A549 (cell line): ENCODE measurements at regions not wholly inside any gene's neighbourhood (a gene's known extent, or its start where the extent isn't known, plus 50 kb on each side); places are given as distances from the start of the nearest gene placed in this dataset.

Source experiments
- ATAC-seq, 2 experiments: fragments of 200-7000 bp in 1 of 2; fragments of >200 bp in 1 of 2; cut with Nextera tagmentation in 1 of 2; cut with Tn5 transposase in 1 of 2; 3 replicates each; pipeline versions ENCODE4 v1.8.0 to v1.9.1; 2018 to 2020; ENCODE audit warnings: mild to moderate bottlenecking in 1 of 2, moderate library complexity in 1 of 2
- CTCF ChIA-PET: fragments of 300-600 bp; sonication (Branson Sonifier 250); formaldehyde crosslinking; extraction: SDS; loops from one replicate; lab custom pipeline; 2021; ENCODE audit warnings: antibody characterized with exemption, inconsistent platforms; lab: Yijun Ruan, JAX
- POLR2A ChIA-PET: fragments of 350-600 bp; formaldehyde crosslinking; extraction: SDS; loops from one replicate; lab custom pipeline; 2021; ENCODE audit warnings: antibody characterized with exemption, inconsistent platforms; lab: Yijun Ruan, JAX
- DNase-seq, 2 experiments: peaks; one replicate each; pipeline versions ENCODE4 v3.0.0 to v3.0.0-alpha.2; 2011 to 2016; ENCODE audit warnings: low read depth in 1 of 2, low spot score in 1 of 2
- FAIRE-seq: peaks from 2 replicates; lab custom pipeline; 2011; peaks lifted over from hg19 to GRCh38; lab: Jason Lieb, UNC
- H3K27ac ChIP-seq, 2 experiments: fragments of >200 bp; sonication (Bioruptor Twin); formaldehyde crosslinking; 3 replicates each; pipeline ENCODE4 v1.5.1; 2016 to 2017
- H3K4me1 ChIP-seq: fragments of >200 bp; sonication (Bioruptor Twin); formaldehyde crosslinking; 3 replicates; pipeline ENCODE4 v1.6.1; 2016
- H3K4me2 ChIP-seq: fragments of >200 bp; sonication (Bioruptor Twin); formaldehyde crosslinking; 3 replicates; pipeline ENCODE4 v1.6.1; 2016
- H3K4me3 ChIP-seq: fragments of >200 bp; sonication (Bioruptor Twin); formaldehyde crosslinking; 3 replicates; pipeline ENCODE4 v1.5.1; 2016
- H3K9me3 ChIP-seq: fragments of >200 bp; sonication (Bioruptor Twin); formaldehyde crosslinking; 3 replicates; pipeline ENCODE4 v1.6.1; 2016
- ATOH8 ChIP-seq: fragments of 250-450 bp; sonication (Bioruptor Pico); IDR thresholded peaks from 2 replicates; pipeline ENCODE4 v1.5.0; 2020; ENCODE audit warnings: low read depth, mild to moderate bottlenecking, moderate library complexity
- CHD2 ChIP-seq: fragments of 150-350 bp; IDR thresholded peaks from 2 replicates; pipeline ENCODE4 v1.6.1; 2014; ENCODE audit warnings: low read length; ENCODE audit not compliant: partially characterized antibody
- ELK1 ChIP-seq: fragments of 150-350 bp; IDR thresholded peaks from 2 replicates; pipeline ENCODE4 v1.6.1; 2014; ENCODE audit warnings: low read depth, mild to moderate bottlenecking, low read length
- ESRRA ChIP-seq: fragments of 150-350 bp; IDR thresholded peaks from 2 replicates; pipeline ENCODE4 v1.6.1; 2014; ENCODE audit warnings: mild to moderate bottlenecking, low read length, borderline replicate concordance
- FOSL2 ChIP-seq, 2 experiments: fragments of 450-650 bp in 1 of 2; fragments of >200 bp in 1 of 2; sonication (Bioruptor Twin) in 1 of 2; formaldehyde crosslinking; IDR thresholded peaks; 2 replicates each; pipeline versions ENCODE4 v1.5.0 to v1.6.1; 2016 to 2020; ENCODE audit warnings: mild to moderate bottlenecking in 1 of 2, moderate library complexity in 1 of 2
- HEYL ChIP-seq: fragments of 250-450 bp; sonication (Bioruptor Pico); IDR thresholded peaks from 2 replicates; pipeline ENCODE4 v1.8.0; 2021; ENCODE audit warnings: mild to moderate bottlenecking, moderate library complexity
- JUNB ChIP-seq: fragments of >200 bp; sonication (Bioruptor Twin); formaldehyde crosslinking; IDR thresholded peaks from 2 replicates; pipeline ENCODE4 v1.6.1; 2016
- KDM1A ChIP-seq: fragments of 200-600 bp; sonication (generic); IDR thresholded peaks from 2 replicates; pipeline ENCODE4 v1.6.1; 2016; ENCODE audit warnings: low read depth, mild to moderate bottlenecking
- MAX ChIP-seq: IDR thresholded peaks from 2 replicates; pipeline ENCODE4 v1.6.1; 2012
- MAZ ChIP-seq: fragments of 150-350 bp; IDR thresholded peaks from 2 replicates; pipeline ENCODE4 v1.6.1; 2014; ENCODE audit warnings: antibody characterized with exemption, low read depth, low read length, borderline replicate concordance
- MYC ChIP-seq: IDR thresholded peaks from 2 replicates; pipeline ENCODE4 v1.6.1; 2012; ENCODE audit warnings: mild to moderate bottlenecking, inconsistent platforms, low read length, improper control_type of control experiment, borderline replicate concordance
- POLR2AphosphoS2 ChIP-seq: conservative IDR thresholded peaks from 2 replicates; pipeline ENCODE4 v1.6.1; 2012; ENCODE audit warnings: low read length, improper control_type of control experiment, inconsistent platforms
- REST ChIP-seq: fragments of 200-600 bp; sonication (generic); IDR thresholded peaks from 2 replicates; pipeline ENCODE4 v1.6.1; 2016; ENCODE audit warnings: antibody characterized with exemption, mild to moderate bottlenecking, moderate library complexity
- RNF2 ChIP-seq: fragments of 200-600 bp; sonication (generic); IDR thresholded peaks from 2 replicates; pipeline ENCODE4 v1.6.1; 2016; ENCODE audit warnings: low read depth, mild to moderate bottlenecking, antibody characterized with exemption, moderate library complexity, borderline replicate concordance
- TP53 ChIP-seq: fragments of 250-450 bp; sonication (Bioruptor Pico); IDR thresholded peaks from 2 replicates; pipeline ENCODE4 v1.5.0; 2021; ENCODE audit warnings: mild to moderate bottlenecking, moderate library complexity
- ZC3H11A ChIP-seq: fragments of 450-650 bp; IDR thresholded peaks from 2 replicates; pipeline ENCODE4 v1.6.1; 2014; ENCODE audit warnings: antibody characterized with exemption, mild to moderate bottlenecking
- WGBS: methylation state at CpG from one replicate; pipeline ENCODE4 v1.1.6; 2017; ENCODE audit errors: missing lambda C conversion rate; 5-methylcytosine and 5-hydroxymethylcytosine counted together
- TF ChIP-seq, protein P1 (sequence below): fragments of >200 bp; sonication (Bioruptor Twin); formaldehyde crosslinking; IDR thresholded peaks from 2 replicates; pipeline ENCODE4 v1.6.1; 2016

GRCh38 chr18:49655266-49656072, 93.6 kb downstream of the LIPG start:
- WGBS, result 75% methylated on average over 13 of the region's 13 CpGs
- Histone ChIP-seq H3K4me1 (no peaks in the 10 kb centered on the region), H3K4me3 (no peak overlapping the region), H3K9me3 (no peaks in the 10 kb centered on the region), H3K4me2 (no peak overlapping the region), H3K27ac (no peak overlapping the region)
- FAIRE-seq (no peak), DNase-seq (no peak), ATAC-seq (no peak; a peak in 1 of 6 replicates)
- CTCF ChIA-PET, result interaction anchor here (0.6 kb wide), 1 partner anchor 113 kb away, joined by 3 read pairs; no protein-coding TSS in a partner anchor
- POLR2A ChIA-PET, result no interaction called here
- no peak for TF ChIP-seq ATOH8 (CRISPR knock-in tag)
- TF ChIP-seq ESRRA, result no peak
- TF ChIP-seq KDM1A, result no peak
- no peak for TF ChIP-seq MYC
- TF ChIP-seq MAZ, result no peak
- no peak for TF ChIP-seq TP53
- TF ChIP-seq POLR2AphosphoS2, result no peak
- TF ChIP-seq RNF2, result no peak
- no peak for TF ChIP-seq HEYL (CRISPR knock-in tag)
- no peak for TF ChIP-seq CHD2

DNA sequence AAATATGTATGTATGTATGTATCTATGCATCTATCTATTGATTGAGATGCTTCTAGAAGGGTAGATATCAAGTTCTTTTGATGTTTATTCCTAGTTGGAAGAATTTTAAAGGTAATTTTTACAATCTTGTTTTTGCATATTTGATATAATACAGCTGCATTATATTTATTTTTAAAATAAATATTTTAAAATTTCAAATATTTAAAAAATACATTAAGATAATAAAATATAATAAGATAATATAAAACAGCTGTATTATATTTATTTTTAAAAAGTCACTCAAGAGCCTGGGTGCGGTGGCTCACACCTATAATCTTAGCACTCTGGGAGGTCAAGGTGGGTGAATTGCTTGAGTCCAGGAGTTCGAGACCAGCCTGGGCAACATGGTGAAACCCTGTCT, 92.5 kb downstream of the LIPG start:
- FAIRE-seq, result no peak
- H3K27ac ChIP-seq, result no peak overlapping the region
- no peaks in the 10 kb centered on the region for H3K9me3 ChIP-seq
- WGBS, result 55% methylated on average over 2 of the region's 2 CpGs
- no peaks in the 10 kb centered on the region for H3K4me1 ChIP-seq
- no peak for TF ChIP-seq JUNB
- TF ChIP-seq MAZ, result no peak
- TF ChIP-seq ELK1, result no peak
- TF ChIP-seq ESRRA, result no peak
- TF ChIP-seq, all 56 proteins: peak for 0
- no peak overlapping the region for H3K4me2 ChIP-seq
- H3K4me3 ChIP-seq, result no peak overlapping the region
- ATAC-seq (no peak), DNase-seq (no peak)
- ChIA-PET CTCF (no interaction called here), POLR2A (no interaction called here)

DNA sequence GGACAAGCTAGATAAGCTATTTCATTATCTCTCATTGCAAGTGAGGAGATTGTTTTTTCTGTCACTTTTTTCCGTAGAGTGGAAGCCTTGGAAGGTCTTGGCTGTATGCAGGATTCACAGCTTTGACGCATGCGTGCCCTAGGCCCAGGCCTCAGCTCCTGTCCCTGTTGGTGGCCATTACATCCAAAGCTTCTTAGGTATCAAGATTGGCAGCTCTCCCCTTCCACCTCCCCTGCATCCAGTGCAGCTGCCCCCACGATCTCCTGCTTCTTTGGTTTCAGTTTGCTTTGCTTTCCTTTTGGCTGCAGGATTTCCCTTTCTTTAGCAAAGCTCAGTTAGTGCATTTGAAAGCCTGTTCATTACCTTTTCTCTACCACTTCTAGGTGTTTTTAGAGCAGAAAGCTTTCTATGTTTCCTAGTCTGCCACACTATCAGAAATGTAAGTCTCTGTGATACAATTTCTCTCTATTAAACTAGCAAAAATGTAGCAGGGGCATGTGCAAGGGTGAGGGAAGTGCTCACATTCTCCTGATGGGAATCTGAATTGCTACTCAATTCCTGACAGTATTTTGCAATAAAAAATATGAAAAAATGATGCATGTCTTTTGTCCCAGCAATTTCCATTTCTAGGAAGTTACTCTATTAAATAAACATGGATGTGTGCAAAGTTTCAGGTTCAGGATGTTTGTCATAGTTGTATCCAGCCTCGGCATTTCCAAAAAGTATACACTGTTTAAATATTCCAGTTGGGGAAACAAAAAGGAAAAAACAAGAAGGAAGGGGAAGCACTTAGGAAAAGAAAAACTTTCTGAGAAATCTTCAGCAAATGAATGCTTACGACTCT, 91.2 kb downstream of the LIPG start:
- Histone ChIP-seq H3K4me1 (no peaks in the 10 kb centered on the region), H3K9me3 (no peaks in the 10 kb centered on the region), H3K4me3 (no peak overlapping the region), H3K27ac (no peak overlapping the region), H3K4me2 (no peak overlapping the region)
- FAIRE-seq (no peak), ATAC-seq (no peak), DNase-seq (no peak)
- CTCF ChIA-PET, result interaction anchor here (0.6 kb wide), 1 partner anchor 182 kb away, joined by 3 read pairs; no protein-coding TSS in a partner anchor
- WGBS, result 73% methylated on average over 6 of the region's 6 CpGs
- POLR2A ChIA-PET, result no interaction called here
- TF ChIP-seq ZC3H11A (no peak), REST (no peak), MAX (no peak), FOSL2 (IDR thresholded peaks at IDR 0.05) (no peak), FOSL2 (CRISPR knock-in tag; IDR thresholded peaks at IDR 0.05) (no peak)
- TF ChIP-seq, protein P1, sequence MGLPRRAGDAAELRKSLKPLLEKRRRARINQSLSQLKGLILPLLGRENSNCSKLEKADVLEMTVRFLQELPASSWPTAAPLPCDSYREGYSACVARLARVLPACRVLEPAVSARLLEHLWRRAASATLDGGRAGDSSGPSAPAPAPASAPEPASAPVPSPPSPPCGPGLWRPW, result no peak
